HT-29 (cell line): ENCODE measurements at regions not wholly inside any gene's neighbourhood (a gene's known extent, or its start where the extent isn't known, plus 50 kb on each side); places are given as distances from the start of the nearest gene placed in this dataset.

ENCODE experiments used
- DNase-seq: peaks from one replicate; pipeline ENCODE4 v3.0.0-alpha.2; 2015; ENCODE audit warnings: low spot score

GRCh38 chr7:42453931-42454361 is 216.9 kb upstream of the GLI3 start:
- DNase-seq = no peak

GRCh38 chr7:42452356-42452755 is 215.3 kb upstream of the GLI3 start:
- no peak for DNase-seq

- DNase-seq = no peak
These were observed 212.4 kb upstream of the GLI3 start for GRCh38 chr7:42449431-42449830.

- DNase-seq = no peak
These were observed 211.9 kb upstream of the GLI3 start for GRCh38 chr7:42448901-42449300.

GRCh38 chr7:42445691-42446090 is 208.7 kb upstream of the GLI3 start:
- no peak for DNase-seq

- no peak for DNase-seq
These were observed 203.9 kb upstream of the GLI3 start for GRCh38 chr7:42440951-42441350.

GRCh38 chr7:42432644-42433043 is 195.6 kb upstream of the GLI3 start:
- no peak for DNase-seq

GRCh38 chr7:42431873-42432272 is 194.9 kb upstream of the GLI3 start:
- DNase-seq = no peak

GRCh38 chr7:42429339-42429738 is 192.3 kb upstream of the GLI3 start:
- no peak for DNase-seq

GRCh38 chr7:42426163-42426562 is 189.2 kb upstream of the GLI3 start:
- DNase-seq = no peak

- no peak for DNase-seq
These were observed 178.0 kb upstream of the GLI3 start for GRCh38 chr7:42414941-42415505.

- DNase-seq = no peak
These were observed 177.0 kb upstream of the GLI3 start for GRCh38 chr7:42414028-42414427.

GRCh38 chr7:42409296-42409695 is 172.3 kb upstream of the GLI3 start:
- no peak for DNase-seq

GRCh38 chr7:42407833-42408232 is 170.8 kb upstream of the GLI3 start:
- DNase-seq = no peak

GRCh38 chr7:42407021-42407710 is 170.2 kb upstream of the GLI3 start:
- DNase-seq = no peak

- DNase-seq = no peak
These were observed 169.3 kb upstream of the GLI3 start for GRCh38 chr7:42406358-42406757.

GRCh38 chr7:42405782-42406181 is 168.8 kb upstream of the GLI3 start:
- no peak for DNase-seq

- DNase-seq = no peak
These were observed 166.8 kb upstream of the GLI3 start for GRCh38 chr7:42403831-42404230.

- no peak for DNase-seq
These were observed 164.0 kb upstream of the GLI3 start for GRCh38 chr7:42400961-42401360.

GRCh38 chr7:42400211-42400772 is 163.3 kb upstream of the GLI3 start:
- no peak for DNase-seq

- DNase-seq = no peak
These were observed 158.6 kb upstream of the GLI3 start for GRCh38 chr7:42395607-42396006.

GRCh38 chr7:42392826-42393225 is 155.8 kb upstream of the GLI3 start:
- DNase-seq = no peak

- no peak for DNase-seq
These were observed 152.7 kb upstream of the GLI3 start for GRCh38 chr7:42389697-42390096.
